Activated T-helper 1 cell treated with anti-CD3 and anti-CD28 coated beads, Interleukin-2, amount 50 U/mL, for 16 hours (primary cell): ENCODE measurements at regions not wholly inside any gene's neighbourhood (a gene's known extent, or its start where the extent isn't known, plus 50 kb on each side); places are given as distances from the start of the nearest gene placed in this dataset.

ENCODE experiments used
- DNase-seq, 2 donors: peaks; one replicate each; pipeline ENCODE4 v3.0.0-alpha.2; 2020; ENCODE audit warnings: low read depth in 1 of 2, low spot score in 1 of 2

GRCh38 chr13:104085611-104086010 is 1019.4 kb upstream of the SLC10A2 start:
- DNase-seq: no peak

DNA sequence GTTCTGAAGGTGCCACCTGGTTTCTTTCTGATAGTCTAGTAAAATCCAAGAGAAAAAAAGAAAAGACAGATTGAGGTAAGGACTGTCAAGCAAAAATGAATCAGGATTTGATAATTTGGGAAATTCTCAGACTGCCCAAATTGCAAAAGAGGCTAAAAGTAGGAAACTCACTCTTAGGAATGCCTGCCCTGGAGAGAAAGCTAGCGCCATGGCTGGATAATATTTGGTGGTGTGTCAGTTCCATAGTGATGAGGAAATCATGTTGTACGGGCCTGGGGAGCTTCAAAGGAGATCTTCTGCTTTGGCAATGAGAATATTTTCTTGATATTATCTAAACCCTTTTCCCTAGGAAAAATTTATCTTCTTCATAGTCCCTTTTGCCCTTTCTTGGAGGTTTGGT is 1008.1 kb upstream of the SLC10A2 start:
- no peak for DNase-seq

- DNase-seq: no peak
Measured at GRCh38 chr13:104071806-104072205, 1005.6 kb upstream of the SLC10A2 start.

DNA sequence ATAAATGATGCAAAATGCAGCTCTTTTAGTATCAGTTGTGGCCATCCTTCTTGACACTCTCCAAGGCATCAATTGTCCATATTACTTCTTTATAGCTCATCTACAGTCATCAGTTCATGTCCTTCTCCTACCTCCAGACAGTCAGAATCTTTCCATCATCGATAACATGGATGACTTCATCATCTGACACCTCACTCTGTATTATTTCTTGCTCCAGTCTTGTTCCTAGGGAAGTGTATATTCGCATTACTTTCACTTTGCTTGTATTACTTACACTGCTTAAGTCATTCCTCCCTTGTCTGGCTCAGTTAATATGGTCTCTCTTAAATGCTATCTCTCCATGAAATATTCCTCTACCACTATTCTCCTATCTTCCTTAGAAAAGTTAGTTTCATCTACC is 999.1 kb upstream of the SLC10A2 start:
- no peak for DNase-seq

- no peak for DNase-seq
Measured at GRCh38 chr13:104057861-104058260, 991.6 kb upstream of the SLC10A2 start.

DNA sequence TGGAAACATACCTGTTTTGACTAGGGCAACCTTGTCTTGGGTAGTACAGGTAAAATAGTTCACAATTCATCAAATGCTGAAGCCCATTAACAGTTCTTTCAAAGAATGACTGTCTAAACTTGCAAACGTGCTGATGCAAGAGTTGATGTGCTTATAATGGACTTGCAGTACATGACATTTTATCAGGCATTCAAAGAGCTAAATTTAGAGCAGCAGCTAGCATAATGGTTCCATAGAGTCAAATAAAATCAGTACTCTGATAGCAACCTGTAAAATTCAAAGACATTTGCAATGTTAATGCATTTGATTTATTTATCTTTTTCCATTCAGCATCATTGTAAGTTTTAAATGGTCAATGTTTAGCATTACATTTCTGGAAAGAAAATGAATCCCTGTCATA is 979.7 kb upstream of the SLC10A2 start:
- no peak for DNase-seq

DNA sequence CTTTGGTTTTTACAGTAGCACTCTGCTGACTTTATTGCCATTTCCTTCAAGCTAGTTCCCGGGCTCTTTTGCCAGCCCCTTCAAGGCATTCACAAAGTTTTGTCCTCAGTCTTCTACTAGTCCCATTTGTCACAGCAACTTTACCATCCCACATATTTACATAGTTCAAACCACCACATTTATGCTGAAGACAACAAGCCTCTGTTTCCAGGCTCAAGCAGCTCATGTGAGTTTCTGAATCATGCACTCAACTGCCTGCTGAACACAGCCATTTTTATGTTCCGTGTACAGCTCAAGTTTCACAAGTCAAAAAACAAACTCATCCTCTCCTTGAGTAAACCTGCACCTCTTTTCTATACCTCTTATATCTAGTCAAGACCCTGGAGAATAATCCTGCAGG is 977.0 kb upstream of the SLC10A2 start:
- DNase-seq: no peak

- DNase-seq: no peak
Measured at GRCh38 chr13:104034891-104035290, 968.7 kb upstream of the SLC10A2 start.

- DNase-seq: no peak
Measured at GRCh38 chr13:104025303-104025702, 959.1 kb upstream of the SLC10A2 start.

DNA sequence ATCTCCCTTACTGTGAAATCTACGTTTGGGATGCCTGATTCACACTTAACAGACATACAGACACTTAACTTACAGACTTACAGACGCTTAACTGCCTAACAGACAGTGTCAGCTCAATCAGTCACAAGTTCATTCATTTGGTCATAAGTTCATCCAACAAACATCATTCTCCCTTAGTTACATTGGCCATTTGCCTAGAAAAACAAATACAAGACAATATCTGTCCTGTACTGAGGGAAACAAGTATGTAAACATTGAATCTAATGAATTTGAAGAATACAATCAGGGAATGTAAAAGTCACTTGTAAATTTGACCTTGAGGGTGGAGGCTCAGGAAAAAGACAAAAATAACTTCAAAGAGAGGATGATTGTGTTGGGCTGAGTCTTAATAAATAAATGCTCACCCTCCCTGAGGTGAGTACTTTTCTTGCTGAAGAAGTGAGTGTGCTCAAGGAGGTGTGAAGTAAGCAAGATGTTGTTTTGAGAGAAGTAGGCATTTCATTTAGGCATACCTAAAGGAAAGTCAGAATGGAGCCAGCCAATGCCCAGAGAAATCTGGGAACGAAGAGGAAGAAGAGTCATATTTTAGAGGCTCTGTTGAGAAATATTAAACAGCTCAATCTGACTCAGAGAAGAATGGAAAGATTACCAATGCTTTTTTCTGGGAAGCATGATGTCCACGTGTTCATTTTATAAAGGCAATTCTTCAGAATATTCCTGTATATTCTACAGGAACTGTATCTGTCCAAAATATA is 958.4 kb upstream of the SLC10A2 start:
- DNase-seq: no peak

DNA sequence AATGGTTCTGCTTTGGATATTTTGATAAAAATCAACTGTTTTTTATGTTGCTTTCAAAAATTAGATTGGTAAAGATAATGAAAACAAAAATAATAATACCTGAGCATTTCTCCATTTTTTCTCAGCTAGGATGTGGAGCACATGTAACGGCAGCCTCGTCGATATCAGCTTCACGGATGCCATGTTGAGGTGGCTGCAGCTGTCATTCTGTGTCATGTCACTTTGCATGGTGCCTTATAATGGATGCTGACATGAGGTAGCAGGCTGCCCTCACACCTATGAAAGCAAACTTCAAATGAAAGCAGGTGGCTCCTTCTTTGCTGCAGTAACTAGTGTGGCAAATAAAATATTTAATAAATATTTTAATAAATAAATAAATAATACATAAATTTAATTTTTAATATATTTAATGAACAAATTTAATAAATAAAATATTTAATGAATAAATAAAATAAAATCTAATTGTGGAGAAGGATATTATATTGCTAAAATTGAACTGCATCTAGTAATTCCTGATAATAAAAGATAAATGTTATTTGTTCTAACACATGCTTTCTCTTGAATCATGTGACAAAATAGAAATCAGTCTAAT is 955.7 kb upstream of the SLC10A2 start:
- DNase-seq: no peak

GRCh38 chr13:104017317-104017716 is 951.1 kb upstream of the SLC10A2 start:
- no peak for DNase-seq

- no peak for DNase-seq
Measured at GRCh38 chr13:104015646-104016396, 949.6 kb upstream of the SLC10A2 start.

- no peak for DNase-seq
Measured at GRCh38 chr13:104014803-104015645, 948.8 kb upstream of the SLC10A2 start.

DNA sequence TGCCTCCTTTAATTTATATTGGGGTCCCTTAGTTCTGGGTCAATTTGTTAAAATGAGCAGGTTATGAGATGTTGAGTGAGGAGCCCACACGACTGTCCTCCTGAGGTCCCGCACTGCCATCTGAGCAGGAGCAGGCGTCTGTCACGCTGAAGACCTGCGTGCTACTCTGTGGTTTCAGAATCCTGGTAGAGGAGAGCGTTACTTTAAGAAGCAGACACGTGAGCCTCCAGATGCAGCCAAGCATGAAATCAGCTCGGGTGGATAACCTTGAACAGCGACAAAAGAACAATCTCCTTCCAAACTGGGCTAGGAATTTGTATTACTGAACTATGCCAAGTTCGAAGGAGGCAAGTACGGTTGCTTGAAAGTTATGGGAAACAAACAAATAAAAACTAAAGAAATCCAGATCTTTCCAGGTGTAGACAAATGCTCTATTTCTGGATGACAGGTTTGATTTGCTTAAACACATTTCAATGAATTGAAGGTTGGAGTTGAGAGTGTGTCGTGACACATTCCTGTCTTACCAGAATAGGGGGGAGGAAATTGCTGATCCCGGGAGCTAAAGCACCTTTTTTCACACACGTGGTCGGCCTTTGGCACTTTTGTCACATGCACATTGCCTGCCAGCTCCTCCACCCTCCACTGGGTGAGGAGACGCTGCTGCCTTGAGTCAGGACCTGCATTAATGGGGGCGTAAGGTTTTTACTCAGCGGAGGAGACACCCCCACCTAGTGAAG is 945.5 kb upstream of the SLC10A2 start:
- DNase-seq: no peak

- no peak for DNase-seq
Measured at GRCh38 chr13:104008541-104009435, 942.6 kb upstream of the SLC10A2 start.

DNA sequence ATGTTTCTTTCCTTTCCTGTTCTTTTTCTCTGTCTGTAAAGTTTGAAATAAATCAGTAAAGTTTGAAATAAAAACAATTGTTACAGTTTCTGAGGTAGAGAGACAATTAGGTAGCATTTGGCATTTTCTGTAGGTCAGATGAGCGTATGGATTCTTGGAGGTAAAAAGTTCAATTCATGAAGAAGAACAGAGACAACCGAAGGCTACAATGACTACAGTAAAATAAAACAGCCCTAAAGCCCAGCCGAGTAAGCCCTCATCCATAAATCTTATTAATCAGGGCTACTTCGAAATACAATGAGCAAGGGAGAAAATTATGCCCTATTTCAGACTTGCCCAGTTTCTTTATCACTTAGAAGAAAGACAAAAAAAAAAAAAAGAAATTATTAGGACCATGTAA is 941.9 kb upstream of the SLC10A2 start:
- no peak for DNase-seq

DNA sequence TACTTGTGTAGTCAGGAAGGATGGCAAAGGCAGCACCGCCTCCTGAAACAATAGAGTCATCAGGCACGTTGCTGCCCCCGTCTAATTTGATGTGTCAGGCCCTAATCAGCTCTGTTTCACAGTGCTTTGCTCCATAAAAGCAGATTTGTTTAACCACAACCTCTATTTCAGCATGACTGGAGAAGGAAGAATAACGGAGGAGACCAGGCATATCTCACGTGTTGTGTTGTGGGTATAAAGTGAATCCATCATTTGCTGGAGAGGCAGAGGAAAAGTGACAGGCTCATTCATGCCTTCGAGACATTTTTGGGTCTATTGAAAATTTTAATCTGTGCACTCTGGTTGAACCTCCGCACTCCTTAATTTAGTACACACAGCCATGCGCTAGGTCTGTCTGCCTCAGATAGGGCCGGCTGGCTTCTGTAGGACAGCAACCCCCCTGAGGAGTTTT is 940.4 kb upstream of the SLC10A2 start:
- DNase-seq: no peak

DNA sequence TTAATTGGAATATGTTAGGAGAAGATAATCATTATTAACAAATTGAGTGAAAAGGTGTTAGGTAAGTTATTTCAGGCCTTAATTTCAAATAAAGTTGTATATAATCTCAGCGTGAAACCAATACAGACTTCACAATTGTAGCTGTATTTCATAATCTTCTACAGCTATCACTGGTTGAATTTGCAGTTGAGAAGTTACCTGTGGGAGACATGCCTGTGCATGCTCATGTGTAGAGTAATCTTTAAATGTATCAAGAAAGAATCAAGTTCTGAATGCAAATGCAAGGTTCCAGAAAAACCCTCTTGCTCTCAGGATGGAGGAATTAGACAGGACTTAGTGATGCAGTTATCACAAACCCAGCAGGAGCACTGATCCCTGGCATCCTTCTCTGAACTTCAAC is 938.4 kb upstream of the SLC10A2 start:
- DNase-seq: no peak

- DNase-seq: no peak
Measured at GRCh38 chr13:104002216-104002615, 936.0 kb upstream of the SLC10A2 start.
